MM.1S (cell line): ENCODE measurements at regions not wholly inside any gene's neighbourhood (a gene's known extent, or its start where the extent isn't known, plus 50 kb on each side); places are given as distances from the start of the nearest gene placed in this dataset.

ENCODE experiments used
- CTCF ChIP-seq: fragments of 300-600 bp; sonication (generic); IDR thresholded peaks from 2 replicates; pipeline ENCODE4 v1.5.1; 2016; ENCODE audit warnings: antibody characterized with exemption, low read length, mixed read lengths
- EZH2 ChIP-seq: fragments of 300-600 bp; sonication (generic); optimal IDR thresholded peaks from 2 replicates; pipeline ENCODE3; 2017; ENCODE audit warnings: low read depth, mild to moderate bottlenecking, antibody characterized with exemption, low read length, mixed read lengths

GRCh38 chr4:29289118-29289517, 1431.1 kb upstream of the PCDH7 start:
- TF ChIP-seq EZH2 (no peak), CTCF (no peak)
